Ishikawa (cell line): ENCODE measurements at regions not wholly inside any gene's neighbourhood (a gene's known extent, or its start where the extent isn't known, plus 50 kb on each side); places are given as distances from the start of the nearest gene placed in this dataset.

Experiments used
- CEBPB ChIP-seq: IDR thresholded peaks from 2 replicates; pipeline ENCODE4 v1.6.1; 2012
- CREB1 ChIP-seq: IDR thresholded peaks from 2 replicates; pipeline ENCODE4 v1.6.1; 2012; ENCODE audit warnings: low read depth
- EGR1 ChIP-seq: IDR thresholded peaks from 2 replicates; pipeline ENCODE4 v1.6.1; 2012
- EP300 ChIP-seq: IDR thresholded peaks from 2 replicates; pipeline ENCODE4 v1.6.1; 2012; ENCODE audit warnings: borderline replicate concordance
- FOXM1 ChIP-seq: IDR thresholded peaks from 2 replicates; pipeline ENCODE4 v1.6.1; 2012; ENCODE audit warnings: low read depth, borderline replicate concordance
- NFIC ChIP-seq: IDR thresholded peaks from 2 replicates; pipeline ENCODE4 v1.6.1; 2012
- RAD21 ChIP-seq: IDR thresholded peaks from 2 replicates; pipeline ENCODE4 v1.6.1; 2012; ENCODE audit warnings: low read depth
- TAF1 ChIP-seq: IDR thresholded peaks from 2 replicates; pipeline ENCODE4 v1.6.1; 2012; ENCODE audit warnings: low read depth, mild to moderate bottlenecking
- TCF12 ChIP-seq: IDR thresholded peaks from 2 replicates; pipeline ENCODE4 v1.6.1; 2012; ENCODE audit warnings: low read depth
- USF1 ChIP-seq: IDR thresholded peaks from 2 replicates; pipeline ENCODE4 v1.6.1; 2012
- YY1 ChIP-seq: IDR thresholded peaks from 2 replicates; pipeline ENCODE4 v1.6.1; 2012; ENCODE audit warnings: low read depth
- TF ChIP-seq, protein P1 (sequence below): IDR thresholded peaks from 2 replicates; pipeline ENCODE4 v1.6.1; 2012; ENCODE audit warnings: low read depth, mild to moderate bottlenecking

DNA sequence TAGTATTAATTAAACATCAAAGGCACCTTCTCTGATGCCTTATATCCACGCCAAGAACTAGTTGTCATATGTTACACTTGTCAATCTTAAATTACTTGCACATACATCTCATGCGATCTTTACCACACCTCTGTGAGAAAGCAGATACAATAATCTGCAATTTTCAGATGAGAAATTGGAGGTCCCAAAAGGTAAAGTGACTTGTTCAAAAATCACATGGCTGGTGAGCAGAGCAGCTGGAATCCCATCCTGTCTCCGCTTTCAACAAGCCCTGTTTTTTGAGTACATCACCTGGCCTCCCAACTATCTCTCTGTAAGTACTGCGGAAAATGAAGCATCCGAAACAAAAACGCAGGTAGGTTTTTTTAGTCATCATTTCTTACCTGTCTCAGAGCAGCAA is 203.4 kb upstream of the FOXN3 start:
- TF ChIP-seq EGR1 (no peak), EP300 (no peak), TAF1 (no peak), RAD21 (no peak), CEBPB (no peak), TCF12 (no peak), USF1 (no peak), CREB1 (no peak), YY1 (no peak), NFIC (no peak), FOXM1 (no peak)
- TF ChIP-seq, protein P1, sequence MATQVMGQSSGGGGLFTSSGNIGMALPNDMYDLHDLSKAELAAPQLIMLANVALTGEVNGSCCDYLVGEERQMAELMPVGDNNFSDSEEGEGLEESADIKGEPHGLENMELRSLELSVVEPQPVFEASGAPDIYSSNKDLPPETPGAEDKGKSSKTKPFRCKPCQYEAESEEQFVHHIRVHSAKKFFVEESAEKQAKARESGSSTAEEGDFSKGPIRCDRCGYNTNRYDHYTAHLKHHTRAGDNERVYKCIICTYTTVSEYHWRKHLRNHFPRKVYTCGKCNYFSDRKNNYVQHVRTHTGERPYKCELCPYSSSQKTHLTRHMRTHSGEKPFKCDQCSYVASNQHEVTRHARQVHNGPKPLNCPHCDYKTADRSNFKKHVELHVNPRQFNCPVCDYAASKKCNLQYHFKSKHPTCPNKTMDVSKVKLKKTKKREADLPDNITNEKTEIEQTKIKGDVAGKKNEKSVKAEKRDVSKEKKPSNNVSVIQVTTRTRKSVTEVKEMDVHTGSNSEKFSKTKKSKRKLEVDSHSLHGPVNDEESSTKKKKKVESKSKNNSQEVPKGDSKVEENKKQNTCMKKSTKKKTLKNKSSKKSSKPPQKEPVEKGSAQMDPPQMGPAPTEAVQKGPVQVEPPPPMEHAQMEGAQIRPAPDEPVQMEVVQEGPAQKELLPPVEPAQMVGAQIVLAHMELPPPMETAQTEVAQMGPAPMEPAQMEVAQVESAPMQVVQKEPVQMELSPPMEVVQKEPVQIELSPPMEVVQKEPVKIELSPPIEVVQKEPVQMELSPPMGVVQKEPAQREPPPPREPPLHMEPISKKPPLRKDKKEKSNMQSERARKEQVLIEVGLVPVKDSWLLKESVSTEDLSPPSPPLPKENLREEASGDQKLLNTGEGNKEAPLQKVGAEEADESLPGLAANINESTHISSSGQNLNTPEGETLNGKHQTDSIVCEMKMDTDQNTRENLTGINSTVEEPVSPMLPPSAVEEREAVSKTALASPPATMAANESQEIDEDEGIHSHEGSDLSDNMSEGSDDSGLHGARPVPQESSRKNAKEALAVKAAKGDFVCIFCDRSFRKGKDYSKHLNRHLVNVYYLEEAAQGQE, result no peak
